ENCODE measurements at regions not wholly inside any gene's neighbourhood (a gene's known extent, or its start where the extent isn't known, plus 50 kb on each side); places are given as distances from the start of the nearest gene placed in this dataset.

- Histone ChIP-seq H4K20me1 (ENCODE audit: insufficient read depth) (no peaks in the 10 kb centered on the region), H3K4me3 (no peak overlapping the region), H3K79me2 (ENCODE audit: low read depth) (no peaks in the 10 kb centered on the region), H3K4me2 (no peak overlapping the region), H2AFZ (no peak overlapping the region), H3K9me2 (ENCODE audit: insufficient read depth) (no peaks in the 10 kb centered on the region), H3K27ac (no peak overlapping the region), H3K36me3 (ENCODE audit: low read depth) (no peaks in the 10 kb centered on the region), H3K27me3 (ENCODE audit: insufficient read depth, low read depth) (peaks cover 65% of the 10 kb centered on the region), H3F3A (ENCODE audit: insufficient read depth, low read depth) (no peaks in the 10 kb centered on the region), H3K4me1 (replicated peaks; ENCODE audit: insufficient read depth) (no peaks in the 10 kb centered on the region), H3K9me3 (ENCODE audit: insufficient read depth, low read depth) (no peaks in the 10 kb centered on the region)
- no peak for TF ChIP-seq EZH2 (IDR thresholded peaks at IDR 0.05; ENCODE audit: low read depth)
- TF ChIP-seq, protein P1, sequence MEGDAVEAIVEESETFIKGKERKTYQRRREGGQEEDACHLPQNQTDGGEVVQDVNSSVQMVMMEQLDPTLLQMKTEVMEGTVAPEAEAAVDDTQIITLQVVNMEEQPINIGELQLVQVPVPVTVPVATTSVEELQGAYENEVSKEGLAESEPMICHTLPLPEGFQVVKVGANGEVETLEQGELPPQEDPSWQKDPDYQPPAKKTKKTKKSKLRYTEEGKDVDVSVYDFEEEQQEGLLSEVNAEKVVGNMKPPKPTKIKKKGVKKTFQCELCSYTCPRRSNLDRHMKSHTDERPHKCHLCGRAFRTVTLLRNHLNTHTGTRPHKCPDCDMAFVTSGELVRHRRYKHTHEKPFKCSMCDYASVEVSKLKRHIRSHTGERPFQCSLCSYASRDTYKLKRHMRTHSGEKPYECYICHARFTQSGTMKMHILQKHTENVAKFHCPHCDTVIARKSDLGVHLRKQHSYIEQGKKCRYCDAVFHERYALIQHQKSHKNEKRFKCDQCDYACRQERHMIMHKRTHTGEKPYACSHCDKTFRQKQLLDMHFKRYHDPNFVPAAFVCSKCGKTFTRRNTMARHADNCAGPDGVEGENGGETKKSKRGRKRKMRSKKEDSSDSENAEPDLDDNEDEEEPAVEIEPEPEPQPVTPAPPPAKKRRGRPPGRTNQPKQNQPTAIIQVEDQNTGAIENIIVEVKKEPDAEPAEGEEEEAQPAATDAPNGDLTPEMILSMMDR (conservative IDR thresholded peaks at IDR 0.05) = no peak
- ChIA-PET CTCF (no interaction called here), POLR2A (ENCODE audit: unreplicated experiment) (no interaction called here)
- no peak for DNase-seq
- BruUV-seq (replicated peaks) = no TSS peak
- intact Hi-C loops (cut with micrococcal nuclease; ENCODE audit: unreplicated experiment) = no loop called here
Measured at GRCh38 chr1:63082766-63083165, 239.6 kb upstream of the FOXD3 start.

- H3K4me3 ChIP-seq = no peak overlapping the region
- H3K79me2 ChIP-seq (ENCODE audit: low read depth) = no peaks in the 10 kb centered on the region
- no peak overlapping the region for H3K27ac ChIP-seq
- no peaks in the 10 kb centered on the region for H3K9me2 ChIP-seq (ENCODE audit: insufficient read depth)
- no peaks in the 10 kb centered on the region for H3K36me3 ChIP-seq (ENCODE audit: low read depth)
- ChIA-PET CTCF (no interaction called here), POLR2A (ENCODE audit: unreplicated experiment) (no interaction called here)
- no TSS peak for BruUV-seq (replicated peaks)
- H3K4me1 ChIP-seq (replicated peaks; ENCODE audit: insufficient read depth) = no peaks in the 10 kb centered on the region
- TF ChIP-seq EZH2 (IDR thresholded peaks at IDR 0.05; ENCODE audit: low read depth) = no peak
- TF ChIP-seq, protein P1 (conservative IDR thresholded peaks at IDR 0.05) = no peak
- no peak overlapping the region for H2AFZ ChIP-seq
- no peak overlapping the region for H3K4me2 ChIP-seq
- H3F3A ChIP-seq (ENCODE audit: insufficient read depth, low read depth) = no peaks in the 10 kb centered on the region
- DNase-seq = no peak
- no peaks in the 10 kb centered on the region for H4K20me1 ChIP-seq (ENCODE audit: insufficient read depth)
- no peaks in the 10 kb centered on the region for H3K9me3 ChIP-seq (ENCODE audit: insufficient read depth, low read depth)
- intact Hi-C loops (cut with micrococcal nuclease; ENCODE audit: unreplicated experiment) = no loop called here
- peaks cover 48% of the 10 kb centered on the region for H3K27me3 ChIP-seq (ENCODE audit: insufficient read depth, low read depth)
Measured at GRCh38 chr1:63087966-63088365, 234.4 kb upstream of the FOXD3 start.

- no peaks in the 10 kb centered on the region for H3K9me3 ChIP-seq (ENCODE audit: insufficient read depth, low read depth)
- intact Hi-C loops (cut with micrococcal nuclease; ENCODE audit: unreplicated experiment) = no loop called here
- TF ChIP-seq EZH2 (IDR thresholded peaks at IDR 0.05; ENCODE audit: low read depth) = no peak
- TF ChIP-seq, protein P1 (conservative IDR thresholded peaks at IDR 0.05) = no peak
- no peaks in the 10 kb centered on the region for H3K79me2 ChIP-seq (ENCODE audit: low read depth)
- H3F3A ChIP-seq (ENCODE audit: insufficient read depth, low read depth) = no peaks in the 10 kb centered on the region
- no peaks in the 10 kb centered on the region for H4K20me1 ChIP-seq (ENCODE audit: insufficient read depth)
- no peak overlapping the region for H2AFZ ChIP-seq
- no peak overlapping the region for H3K27ac ChIP-seq
- no TSS peak for BruUV-seq (replicated peaks)
- no peak overlapping the region for H3K4me3 ChIP-seq
- POLR2A ChIA-PET (ENCODE audit: unreplicated experiment) = no interaction called here
- H3K9me2 ChIP-seq (ENCODE audit: insufficient read depth) = no peaks in the 10 kb centered on the region
- no peaks in the 10 kb centered on the region for H3K36me3 ChIP-seq (ENCODE audit: low read depth)
- no peaks in the 10 kb centered on the region for H3K27me3 ChIP-seq (ENCODE audit: insufficient read depth, low read depth)
- H3K4me2 ChIP-seq = no peak overlapping the region
- CTCF ChIA-PET = interaction anchor here (0.7 kb wide), 1 partner anchor 1185 kb away, joined by 9 read pairs; no protein-coding TSS in a partner anchor
- no peaks in the 10 kb centered on the region for H3K4me1 ChIP-seq (replicated peaks; ENCODE audit: insufficient read depth)
- no peak for DNase-seq
Measured at GRCh38 chr1:63099188-63099587, 223.2 kb upstream of the FOXD3 start.
